GM12878 (cell line): ENCODE measurements at regions not wholly inside any gene's neighbourhood (a gene's known extent, or its start where the extent isn't known, plus 50 kb on each side); places are given as distances from the start of the nearest gene placed in this dataset.

Experiments
- ATAC-seq: fragments of 200-7000 bp; cut with Tn5 transposase; 3 replicates; pipeline ENCODE4 v1.9.1; 2020; ENCODE audit warnings: mild to moderate bottlenecking, moderate library complexity
- BruUV-seq: library from RNA; stranded (reverse); fragments of 400-500 nt; replicated peaks from 2 replicates; lab custom pipeline; 2021; lab: Mats Ljungman, UMichigan
- CTCF ChIA-PET: fragments of 300-600 bp; sonication (Branson Sonifier 250); formaldehyde crosslinking; extraction: SDS; loops from one replicate; lab custom pipeline; 2021; ENCODE audit warnings: inconsistent platforms; lab: Yijun Ruan, JAX
- POLR2A ChIA-PET: fragments of 350-600 bp; formaldehyde crosslinking; extraction: SDS; loops from one replicate; lab custom pipeline; 2021; ENCODE audit warnings: inconsistent platforms; lab: Charles Lee
- RAD21 ChIA-PET: fragments of 300-600 bp; sonication (Branson Sonifier 250); formaldehyde crosslinking; loops from one replicate; lab custom pipeline; 2023; ENCODE audit warnings: antibody characterized with exemption; ENCODE audit not compliant: unreplicated experiment; lab: Charles Lee
- SMC1A ChIA-PET: fragments of 300-600 bp; sonication (Branson Sonifier 250); formaldehyde crosslinking; loops from one replicate; lab custom pipeline; 2023; ENCODE audit not compliant: unreplicated experiment, uncharacterized antibody; lab: Charles Lee
- DNase-seq: peaks from one replicate; pipeline ENCODE4 v3.0.0-alpha.2; 2011; ENCODE audit warnings: low read depth, low spot score
- FAIRE-seq: peaks from 3 replicates; lab custom pipeline; 2011; peaks lifted over from hg19 to GRCh38; lab: Jason Lieb, UNC
- H2AFZ ChIP-seq: 2 replicates; pipeline ENCODE4 v1.6.0; 2011; ENCODE audit warnings: low read depth, low read length, control low read depth; ENCODE audit not compliant: control insufficient read depth
- H3K27ac ChIP-seq: 2 replicates; pipeline ENCODE4 v1.5.1; 2011; ENCODE audit warnings: control low read depth; ENCODE audit not compliant: control insufficient read depth, insufficient read depth
- H3K27me3 ChIP-seq, 2 experiments: replicated peaks in 1 of 2; 2 replicates each; pipeline versions ENCODE4 v1.6.0 to v1.6.1; 2011; ENCODE audit warnings: low read length in 1 of 2; ENCODE audit not compliant: control insufficient read depth in 2 of 2, insufficient read depth in 2 of 2
- H3K36me3 ChIP-seq, 2 experiments: 2 replicates each; pipeline ENCODE4 v1.5.1; 2011; ENCODE audit warnings: low read length in 1 of 2; ENCODE audit not compliant: control insufficient read depth in 2 of 2, insufficient read depth in 2 of 2
- H3K4me1 ChIP-seq: 2 replicates; pipeline ENCODE4 v1.6.1; 2011; ENCODE audit warnings: mild to moderate bottlenecking, low read length, moderate library complexity, mixed read lengths; ENCODE audit not compliant: control insufficient read depth, insufficient read depth
- H3K4me2 ChIP-seq: 2 replicates; pipeline ENCODE4 v1.6.0; 2011; ENCODE audit warnings: control low read depth; ENCODE audit not compliant: control insufficient read depth, insufficient read depth
- H3K4me3 ChIP-seq: fragments of 200-600 bp; sonication (generic); 2 replicates; pipeline ENCODE4 v1.5.1; 2016
- H3K79me2 ChIP-seq: 2 replicates; pipeline ENCODE4 v1.6.0; 2011; ENCODE audit warnings: low read length; ENCODE audit not compliant: control insufficient read depth, insufficient read depth
- H3K9ac ChIP-seq: 2 replicates; pipeline ENCODE4 v1.8.0; 2011; ENCODE audit warnings: low read length, control low read depth, mixed read lengths; ENCODE audit not compliant: control insufficient read depth, insufficient read depth
- H3K9me3 ChIP-seq: replicated peaks from 3 replicates; pipeline ENCODE4 v1.5.1; 2011; ENCODE audit warnings: mild to moderate bottlenecking, low read length; ENCODE audit not compliant: control insufficient read depth, insufficient read depth
- H4K20me1 ChIP-seq: 2 replicates; pipeline ENCODE4 v1.6.0; 2011; ENCODE audit not compliant: control insufficient read depth, insufficient read depth
- CUX1 ChIP-seq: IDR thresholded peaks from 2 replicates; pipeline ENCODE4 v1.6.1; 2012; ENCODE audit warnings: improper control_type of control experiment, low read depth, low read length; ENCODE audit not compliant: insufficient replicate concordance
- EP300 ChIP-seq, 2 experiments: fragments of 150-350 bp in 1 of 2; IDR thresholded peaks; 2 replicates each; pipeline ENCODE4 v1.6.1; 2011 to 2012; ENCODE audit warnings: low read depth in 2 of 2, low read length in 2 of 2, borderline replicate concordance in 1 of 2, improper control_type of control experiment in 1 of 2, inconsistent platforms in 1 of 2; ENCODE audit not compliant: control insufficient read depth in 1 of 2
- FOXM1 ChIP-seq: IDR thresholded peaks from 2 replicates; pipeline ENCODE4 v1.6.1; 2012; ENCODE audit warnings: low read depth, mild to moderate bottlenecking, inconsistent platforms, low read length, moderate library complexity
- KAT2A ChIP-seq: conservative IDR thresholded peaks from 2 replicates; pipeline ENCODE4 v1.6.1; 2011; ENCODE audit warnings: low read depth, low read length; ENCODE audit not compliant: control insufficient read depth
- KLF5 ChIP-seq: fragments of 450-650 bp; IDR thresholded peaks from 2 replicates; pipeline ENCODE4 v1.6.1; 2014; ENCODE audit warnings: mild to moderate bottlenecking; ENCODE audit not compliant: partially characterized antibody
- NFYB ChIP-seq: IDR thresholded peaks from 2 replicates; pipeline ENCODE4 v1.6.1; 2011; ENCODE audit warnings: low read depth, mild to moderate bottlenecking, low read length, improper control_type of control experiment, moderate library complexity; ENCODE audit not compliant: insufficient read depth
- SMAD1 ChIP-seq: fragments of 450-650 bp; IDR thresholded peaks from 2 replicates; pipeline ENCODE4 v1.6.1; 2018; ENCODE audit warnings: mild to moderate bottlenecking, low read depth; ENCODE audit not compliant: partially characterized antibody
- SREBF1 ChIP-seq: IDR thresholded peaks from 2 replicates; pipeline ENCODE4 v1.6.1; 2012; ENCODE audit warnings: mild to moderate bottlenecking, low read length
- WGBS: methylation state at CpG from one replicate; pipeline ENCODE4 v1.1.6; 2016; ENCODE audit warnings: low lambda C conversion rate; ENCODE audit not compliant: insufficient replicate concordance, insufficient coverage; ENCODE audit errors: missing lambda C conversion rate; 5-methylcytosine and 5-hydroxymethylcytosine counted together
- in situ Hi-C: fragments of 300-500 bp; cut with MboI; formaldehyde crosslinking; loops from 9 replicates; pipeline ENCODE4 v1.14.3; 2018; ENCODE audit warnings: mixed read lengths
- intact Hi-C: fragments of 100-400 bp; cut with micrococcal nuclease; formaldehyde crosslinking; loops from one replicate; pipeline ENCODE4 v1.14.2; 2022; ENCODE audit not compliant: unreplicated experiment
- TF ChIP-seq, protein P1 (sequence below): fragments of 450-650 bp; IDR thresholded peaks from 2 replicates; pipeline ENCODE4 v1.6.1; 2017; ENCODE audit warnings: borderline replicate concordance

DNA sequence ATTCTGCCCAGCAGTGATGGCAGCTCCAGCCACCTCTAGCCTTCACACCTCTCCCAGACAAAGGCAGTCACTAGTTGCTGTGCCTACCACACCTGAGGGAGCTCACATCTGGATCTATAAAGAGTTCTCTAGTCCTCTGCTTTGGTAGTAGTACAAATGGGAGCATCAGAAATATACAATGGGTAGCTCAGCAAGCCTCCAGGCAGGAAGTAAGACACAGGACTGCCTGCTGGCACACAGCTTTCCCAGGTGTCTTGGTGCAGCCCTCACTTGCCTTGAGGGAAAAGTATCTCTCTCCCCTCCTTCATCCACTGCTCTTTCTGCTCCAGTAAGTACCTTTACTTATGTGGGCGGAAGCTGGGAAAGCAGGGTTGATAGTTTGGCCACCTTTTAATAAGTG, 212.9 kb upstream of the SLC7A11 start:
- FAIRE-seq (no peak), ATAC-seq (no peak), DNase-seq (no peak)
- Histone ChIP-seq H3K79me2 (no peaks in the 10 kb centered on the region), H3K9ac (no peak overlapping the region), H3K4me3 (no peak overlapping the region), H3K36me3 (no peaks in the 10 kb centered on the region), H3K4me1 (no peaks in the 10 kb centered on the region), H3K4me2 (no peak overlapping the region), H4K20me1 (no peaks in the 10 kb centered on the region), H3K27me3 (no peaks in the 10 kb centered on the region), H3K9me3 (no peaks in the 10 kb centered on the region), H3K27ac (no peak overlapping the region), H2AFZ (no peak overlapping the region)
- RAD21 ChIA-PET, result interaction anchor here (1.0 kb wide), 1 partner anchor 10 kb away, joined by 3 read pairs; no protein-coding TSS in a partner anchor
- CTCF ChIA-PET, result interaction anchor here (1.3 kb wide), 1 partner anchor 66 kb away, joined by 3 read pairs; no protein-coding TSS in a partner anchor
- in situ Hi-C loops (no loop called here), intact Hi-C loops (no loop called here)
- WGBS, result 50% methylated on average over 1 of the region's 1 CpG
- POLR2A ChIA-PET, result no interaction called here
- TF ChIP-seq SMAD1, result no peak
- TF ChIP-seq, protein P1, sequence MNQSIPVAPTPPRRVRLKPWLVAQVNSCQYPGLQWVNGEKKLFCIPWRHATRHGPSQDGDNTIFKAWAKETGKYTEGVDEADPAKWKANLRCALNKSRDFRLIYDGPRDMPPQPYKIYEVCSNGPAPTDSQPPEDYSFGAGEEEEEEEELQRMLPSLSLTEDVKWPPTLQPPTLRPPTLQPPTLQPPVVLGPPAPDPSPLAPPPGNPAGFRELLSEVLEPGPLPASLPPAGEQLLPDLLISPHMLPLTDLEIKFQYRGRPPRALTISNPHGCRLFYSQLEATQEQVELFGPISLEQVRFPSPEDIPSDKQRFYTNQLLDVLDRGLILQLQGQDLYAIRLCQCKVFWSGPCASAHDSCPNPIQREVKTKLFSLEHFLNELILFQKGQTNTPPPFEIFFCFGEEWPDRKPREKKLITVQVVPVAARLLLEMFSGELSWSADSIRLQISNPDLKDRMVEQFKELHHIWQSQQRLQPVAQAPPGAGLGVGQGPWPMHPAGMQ, result no peak
- BruUV-seq, result no TSS peak
- SMC1A ChIA-PET, result no interaction called here

DNA sequence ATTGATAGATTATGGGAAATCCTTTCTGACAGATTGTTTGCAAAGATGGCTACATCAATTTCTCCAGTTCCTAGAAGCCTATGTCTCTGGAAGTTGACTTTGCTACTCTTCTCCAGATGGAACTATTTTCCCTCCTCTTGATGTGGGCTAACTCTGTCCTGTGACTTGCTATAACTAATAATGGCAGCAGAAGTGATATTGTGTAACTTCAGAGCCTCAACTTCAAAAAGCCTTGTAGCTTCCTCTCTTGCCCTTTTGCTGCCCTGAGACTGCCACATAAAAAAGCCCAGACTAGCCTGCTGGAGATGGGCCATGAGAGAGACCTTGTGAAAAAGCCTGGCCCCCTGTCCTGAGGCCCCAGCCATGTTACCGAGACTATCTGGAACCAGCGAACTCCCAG, 210.7 kb upstream of the SLC7A11 start:
- Histone ChIP-seq H2AFZ (no peak overlapping the region), H4K20me1 (no peaks in the 10 kb centered on the region), H3K4me2 (no peak overlapping the region), H3K9me3 (no peaks in the 10 kb centered on the region), H3K79me2 (no peaks in the 10 kb centered on the region), H3K9ac (no peak overlapping the region), H3K36me3 (no peaks in the 10 kb centered on the region), H3K27me3 (no peaks in the 10 kb centered on the region), H3K4me3 (no peak overlapping the region), H3K27ac (no peak overlapping the region), H3K4me1 (no peaks in the 10 kb centered on the region)
- FAIRE-seq (no peak), DNase-seq (no peak), ATAC-seq (no peak)
- WGBS, result 38% methylated on average over 2 of the region's 2 CpGs
- ChIA-PET RAD21 (no interaction called here), SMC1A (interaction anchor here (1.3 kb wide), 1 partner anchor 41 kb away, joined by 3 read pairs; no protein-coding TSS in a partner anchor), CTCF (no interaction called here), POLR2A (no interaction called here)
- intact Hi-C loops, result no loop called here
- no TSS peak for BruUV-seq
- in situ Hi-C loops, result no loop called here
- TF ChIP-seq CUX1, result no peak
- TF ChIP-seq SREBF1, result no peak
- TF ChIP-seq KLF5, result no peak
- no peak for TF ChIP-seq KAT2A
- no peak for TF ChIP-seq EP300 (IDR thresholded peaks at IDR 0.05; ENCODE audit: borderline replicate concordance in 1 of 2, control insufficient read depth in 1 of 2, low read depth in 2 of 2, low read length in 2 of 2)
- no peak for TF ChIP-seq FOXM1
- TF ChIP-seq NFYB, result no peak
